GM18508 (cell line): ENCODE measurements at regions not wholly inside any gene's neighbourhood (a gene's known extent, or its start where the extent isn't known, plus 50 kb on each side); places are given as distances from the start of the nearest gene placed in this dataset.
"Not testable (repeated sequence)": the region's sequence is repeated elsewhere in the genome, so short reads cannot be mapped to it uniquely, and the experiment has no call there.

Experiments used
- ATAC-seq: cut with Tn5 transposase; IDR thresholded peaks from one replicate; pipeline ENCODE4 v1.9.1; 2021; ENCODE audit warnings: moderate number of reproducible peaks; ENCODE audit not compliant: insufficient read depth, unreplicated experiment

DNA sequence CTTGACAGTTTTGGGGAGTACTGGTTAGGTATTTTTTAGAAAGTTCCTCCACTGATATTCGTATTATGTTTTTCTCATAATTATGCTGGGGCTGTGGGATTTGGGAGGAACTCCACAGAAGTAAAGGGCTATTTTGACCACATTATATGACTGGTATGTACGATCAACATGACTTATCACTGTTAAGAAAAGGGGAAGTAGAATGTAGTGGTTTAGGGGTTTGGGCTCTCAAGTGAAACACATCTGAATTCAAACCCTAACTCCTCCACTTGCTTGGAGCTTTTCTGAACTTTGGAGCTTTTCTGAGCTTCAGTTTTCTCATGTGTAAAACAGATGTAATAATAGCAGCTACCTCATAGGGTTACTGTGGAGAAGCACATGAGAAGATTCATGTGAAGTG lies 96.4 kb upstream of the C1GALT1C1 start:
- peak; percentile 99 for ATAC-seq

DNA sequence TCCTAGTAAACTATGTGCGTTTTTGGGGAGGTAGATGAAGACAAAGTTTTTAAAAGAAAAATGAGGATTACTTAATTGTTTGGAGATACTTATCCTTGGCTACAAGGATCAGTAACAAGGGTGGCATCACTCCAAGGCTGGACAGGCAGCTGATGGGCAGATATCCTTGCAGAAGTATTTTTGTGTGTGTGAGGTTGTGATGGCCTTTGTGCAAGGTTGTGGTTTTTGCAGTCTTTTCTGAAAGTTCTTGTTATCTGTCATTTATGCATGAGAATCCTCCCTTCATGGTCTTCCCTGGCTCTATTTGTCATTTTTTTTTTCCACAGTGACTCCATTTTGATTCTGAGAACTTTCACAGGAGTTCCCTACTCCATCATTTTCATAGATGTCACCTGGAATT lies 96.0 kb upstream of the C1GALT1C1 start:
- ATAC-seq = no peak

DNA sequence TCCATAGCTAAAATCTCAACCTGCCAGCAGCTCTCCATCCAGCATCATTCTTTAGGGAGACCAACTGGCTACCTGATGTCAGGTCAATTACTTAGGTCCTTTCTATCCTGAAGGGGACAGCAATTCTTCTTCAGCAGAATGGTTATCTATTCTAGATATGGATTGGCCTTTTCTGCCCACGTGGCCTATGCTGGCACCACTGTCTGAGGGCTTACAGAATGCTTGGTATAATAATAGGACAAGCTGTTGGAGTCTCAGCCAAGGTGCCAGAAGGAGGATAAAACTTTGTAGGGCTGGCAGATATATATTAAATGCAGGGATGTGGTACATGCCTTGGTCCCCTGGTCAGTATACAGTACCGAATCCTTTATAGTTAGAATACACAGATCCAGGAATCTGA lies 89.8 kb upstream of the C1GALT1C1 start:
- ATAC-seq = no peak

DNA sequence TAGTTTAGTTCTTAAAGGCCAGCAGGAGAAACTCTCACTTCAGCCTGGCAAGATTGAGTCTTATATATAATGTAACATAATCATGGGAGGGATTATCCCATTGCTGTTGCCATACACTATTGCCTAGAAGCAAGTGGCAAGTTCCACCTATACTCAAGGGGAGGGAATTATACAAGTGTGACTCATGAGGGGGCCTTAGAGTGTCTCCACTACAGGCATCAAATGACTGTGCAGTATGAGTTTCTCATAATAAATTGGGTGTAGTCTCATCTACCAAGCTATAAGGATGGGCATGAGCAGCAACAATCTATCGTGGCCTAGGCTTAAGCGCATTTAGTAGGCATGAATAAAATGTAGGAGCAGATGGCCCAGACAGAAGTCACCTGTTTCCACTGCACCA lies 89.1 kb upstream of the C1GALT1C1 start:
- ATAC-seq = no peak

DNA sequence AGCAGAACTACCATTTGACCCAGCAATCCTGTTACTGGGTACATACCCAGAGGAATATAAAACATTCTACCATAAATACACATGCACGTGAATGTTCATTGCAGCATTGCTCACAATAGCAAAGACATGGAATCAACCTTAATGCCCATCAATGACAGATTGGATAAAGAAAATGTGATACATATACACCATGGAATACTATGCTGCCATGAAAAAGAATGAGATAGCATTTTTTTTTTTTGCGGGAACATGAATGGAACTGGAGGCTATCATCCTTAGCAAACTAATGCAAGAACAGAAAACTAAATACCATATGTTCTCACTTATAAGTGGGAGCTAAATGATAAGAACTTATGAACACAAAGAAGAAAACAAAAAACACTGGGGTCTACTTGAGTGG lies 72.5 kb upstream of the C1GALT1C1 start:
- ATAC-seq = not testable (repeated sequence)

DNA sequence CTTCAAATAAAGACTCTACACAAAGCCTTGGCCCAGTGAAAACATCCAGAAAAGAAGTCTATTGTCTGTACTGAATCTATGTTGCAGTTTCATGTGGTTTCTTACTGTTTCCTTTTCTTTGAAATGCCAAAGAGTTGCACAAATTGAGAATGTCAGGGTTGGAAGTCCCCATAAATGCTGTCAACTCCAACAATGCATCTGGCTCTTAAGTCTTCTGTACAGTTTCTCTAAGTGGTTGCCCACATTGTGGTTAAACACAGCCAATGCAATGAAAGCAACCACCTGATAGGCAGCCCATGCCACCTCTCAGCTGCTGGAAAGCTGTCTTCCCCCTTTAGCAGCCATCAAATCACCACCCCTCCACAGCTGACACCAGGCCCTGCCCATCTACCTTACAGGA lies 67.2 kb upstream of the C1GALT1C1 start:
- peak; percentile 81 for ATAC-seq

DNA sequence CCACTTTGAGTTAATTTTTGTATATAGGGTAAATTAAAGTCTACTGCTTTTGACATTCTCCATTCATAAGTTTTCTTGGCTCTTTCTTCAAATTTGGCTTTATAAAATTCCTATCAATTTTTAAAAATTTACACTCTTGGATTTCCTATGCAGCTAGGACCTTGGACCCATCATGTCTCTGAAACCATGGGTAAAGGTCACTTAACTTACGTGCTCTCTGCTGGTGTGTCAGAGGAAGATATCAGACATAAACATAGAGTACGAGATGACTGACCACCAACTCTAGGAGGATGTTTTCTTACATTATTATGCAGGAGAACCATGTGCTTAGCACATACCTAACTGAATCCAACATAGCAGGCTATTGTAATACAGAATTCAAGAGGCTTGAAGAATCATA lies 62.5 kb upstream of the C1GALT1C1 start:
- ATAC-seq = no peak

DNA sequence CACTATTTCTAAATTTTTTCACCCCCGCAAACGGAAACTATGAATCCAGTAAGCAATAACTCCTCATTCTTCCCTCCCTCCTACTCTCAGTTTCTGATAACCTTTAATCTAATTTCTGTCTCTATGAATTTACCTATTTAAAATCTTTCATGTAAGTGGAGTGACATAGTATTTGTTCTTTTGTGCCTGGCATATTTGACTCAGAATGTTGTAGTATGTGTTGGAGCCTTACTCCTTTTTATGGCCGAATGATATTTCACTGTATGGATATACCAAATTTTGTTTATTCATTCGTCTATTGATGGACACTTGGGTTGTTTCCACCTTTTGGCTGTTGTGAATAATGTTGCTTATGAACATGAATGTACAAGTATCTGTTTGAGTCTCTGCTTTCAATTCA lies 61.1 kb upstream of the C1GALT1C1 start:
- no peak for ATAC-seq

DNA sequence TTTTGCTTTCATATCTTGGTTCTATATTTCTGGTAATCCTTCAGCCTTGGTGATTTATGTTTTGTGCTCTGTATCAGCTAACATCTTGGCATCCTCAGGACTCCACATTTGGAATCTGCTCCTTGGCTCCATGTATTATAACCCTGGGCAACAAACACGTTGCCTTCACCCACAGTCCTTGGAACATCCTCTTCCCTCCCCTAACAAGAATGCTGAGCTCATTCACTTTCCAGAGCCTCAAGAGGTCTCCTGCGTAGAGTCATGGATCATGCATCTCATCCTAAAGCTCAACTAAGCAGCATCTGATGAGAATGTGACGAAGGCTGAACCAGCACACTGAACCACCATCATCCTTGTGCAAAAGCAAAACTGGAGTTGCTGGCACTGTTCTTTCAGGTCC lies 60.5 kb upstream of the C1GALT1C1 start:
- ATAC-seq = no peak

DNA sequence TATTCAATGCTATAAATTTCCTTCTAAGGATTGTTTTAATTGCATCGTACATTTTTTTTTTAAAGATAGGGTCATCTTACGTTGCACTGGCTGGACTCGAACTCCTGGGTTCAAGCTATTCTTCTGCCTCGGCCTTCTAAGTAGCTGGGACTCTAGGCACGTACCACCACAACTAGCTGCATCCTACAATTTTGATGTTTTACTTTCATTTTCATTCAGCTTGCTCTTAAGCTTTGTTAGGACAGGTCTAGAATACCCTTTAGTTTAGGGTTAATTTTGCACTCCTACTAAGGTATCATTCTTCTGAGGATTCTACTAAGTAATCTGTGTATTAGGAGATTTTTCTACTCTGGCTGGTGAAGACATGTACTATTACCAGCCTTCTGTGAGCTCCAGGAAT lies 50.2 kb upstream of the C1GALT1C1 start:
- no peak for ATAC-seq
